Ovary (tissue), 3 donors: ENCODE measurements at regions not wholly inside any gene's neighbourhood (a gene's known extent, or its start where the extent isn't known, plus 50 kb on each side); places are given as distances from the start of the nearest gene placed in this dataset.

Source experiments
- CTCF ChIP-seq, 3 donors: fragments of 450-650 bp in 2 of 3; fragments of 200-600 bp in 1 of 3; IDR thresholded peaks; one replicate each; pipeline versions ENCODE4 v1.5.1 to v1.8.0; 2016 to 2022; ENCODE audit warnings: antibody characterized with exemption in 3 of 3, mild to moderate bottlenecking in 1 of 3
- POLR2A ChIP-seq: fragments of 450-650 bp; IDR thresholded peaks from one replicate; pipeline ENCODE4 v1.6.1; 2017; ENCODE audit warnings: antibody characterized with exemption, mild to moderate bottlenecking, moderate library complexity
- donor health status: DM: no; HTN: no; CAD: no.

DNA sequence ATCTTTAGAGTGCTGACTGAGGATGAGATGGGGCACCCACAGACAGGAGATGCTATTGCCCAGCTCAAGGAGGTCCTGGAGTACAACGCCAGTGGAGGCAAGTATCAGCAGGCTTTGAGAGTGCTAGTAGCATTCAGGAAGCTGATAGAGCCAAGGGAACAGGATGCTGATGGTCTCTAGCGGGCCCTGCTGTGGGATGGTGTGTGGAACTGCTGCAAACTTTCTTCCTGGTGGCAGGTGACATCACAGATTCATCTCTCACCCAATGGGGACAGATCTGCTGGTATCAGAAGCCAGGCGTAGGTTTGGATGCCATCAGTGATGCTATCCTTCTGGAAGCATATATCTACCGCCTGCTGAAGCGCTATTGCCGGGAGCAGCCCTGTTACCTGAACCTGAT is 609.8 kb upstream of the NCAM2 start:
- no peak for TF ChIP-seq CTCF (IDR thresholded peaks at IDR 0.05)
- TF ChIP-seq POLR2A: no peak
